ENCODE measurements at regions not wholly inside any gene's neighbourhood (a gene's known extent, or its start where the extent isn't known, plus 50 kb on each side); places are given as distances from the start of the nearest gene placed in this dataset.
"Not testable (repeated sequence)": the region's sequence is repeated elsewhere in the genome, so short reads cannot be mapped to it uniquely, and the experiment has no call there.

GRCh38 chr12:114025935-114026334, 59.8 kb upstream of the RBM19 start:
- TF ChIP-seq POLR2A (IDR thresholded peaks at IDR 0.05; ENCODE audit: low read length) (no peak), GATA1 (IDR thresholded peaks at IDR 0.05; ENCODE audit: low read depth, low read length) (no peak)
- no peak for DNase-seq

DNA sequence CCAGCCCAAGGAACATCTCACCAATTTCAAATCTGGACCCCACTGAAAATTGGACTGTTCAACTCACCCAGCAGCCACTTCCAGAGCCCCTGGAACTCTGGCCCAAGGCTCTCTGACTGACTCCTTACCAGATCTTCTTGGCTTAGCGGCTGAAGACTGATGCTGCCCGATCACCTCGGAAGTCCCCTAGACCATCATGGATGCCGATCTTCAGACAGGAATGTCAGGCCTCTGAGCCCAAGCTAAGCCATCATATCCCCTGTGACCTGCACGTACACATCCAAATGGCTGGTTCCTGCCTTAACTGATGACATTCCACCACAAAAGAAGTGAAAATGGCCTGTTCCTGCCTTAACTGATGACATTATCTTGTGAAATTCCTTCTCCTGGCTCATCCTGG, 56.0 kb upstream of the RBM19 start:
- not testable (repeated sequence) for DNase-seq

DNA sequence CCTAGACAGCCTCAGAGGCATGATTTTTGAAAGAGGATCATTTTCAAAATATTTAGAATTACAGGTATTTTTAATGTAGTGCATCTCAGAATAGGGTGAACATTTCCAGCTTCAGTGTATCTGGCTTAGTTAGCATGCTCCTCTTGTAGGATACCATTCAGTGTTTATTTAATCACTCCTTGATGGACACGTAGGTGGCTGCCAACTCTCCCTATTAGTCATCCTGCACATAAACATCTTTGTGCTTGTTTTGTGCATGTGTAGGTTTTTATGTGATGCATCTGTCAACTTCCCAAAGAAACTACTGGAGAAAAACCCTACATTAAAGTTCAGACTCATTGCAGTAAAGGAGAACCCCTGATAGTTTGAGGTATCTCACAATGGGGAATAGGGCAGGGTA, 52.5 kb upstream of the RBM19 start:
- no peak for DNase-seq
- TF ChIP-seq POLR2A (IDR thresholded peaks at IDR 0.05; ENCODE audit: low read length): no peak
- no peak for TF ChIP-seq GATA1 (IDR thresholded peaks at IDR 0.05; ENCODE audit: low read depth, low read length)
